ENCODE measurements at regions not wholly inside any gene's neighbourhood (a gene's known extent, or its start where the extent isn't known, plus 50 kb on each side); places are given as distances from the start of the nearest gene placed in this dataset.

DNA sequence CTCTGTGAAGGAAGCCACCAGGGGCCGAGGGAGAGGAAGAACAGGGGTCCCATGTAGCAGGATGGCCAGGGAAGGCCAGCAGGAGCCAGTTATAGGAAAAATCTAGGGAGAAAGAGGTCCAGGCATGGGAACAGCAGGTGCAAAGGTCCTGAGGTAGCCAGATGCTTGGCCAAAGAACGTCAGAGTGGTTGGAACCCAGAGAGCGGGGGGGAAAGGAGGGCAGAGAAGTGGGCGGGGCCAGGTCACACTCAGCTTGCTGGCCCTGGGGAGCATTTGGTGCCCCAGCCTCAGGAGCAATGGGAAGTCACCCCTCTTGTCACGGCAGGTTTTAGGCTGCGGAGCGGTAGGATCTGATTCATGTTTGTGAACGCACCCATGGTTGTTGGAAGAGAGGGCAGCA lies 180.5 kb downstream of the PHETA1 start:
- TF ChIP-seq POLR2A (IDR thresholded peaks at IDR 0.05) (no peak), POLR2AphosphoS5 (IDR thresholded peaks at IDR 0.05) (no peak), EP300 (IDR thresholded peaks at IDR 0.05) (no peak)
- TF ChIP-seq, protein P1, sequence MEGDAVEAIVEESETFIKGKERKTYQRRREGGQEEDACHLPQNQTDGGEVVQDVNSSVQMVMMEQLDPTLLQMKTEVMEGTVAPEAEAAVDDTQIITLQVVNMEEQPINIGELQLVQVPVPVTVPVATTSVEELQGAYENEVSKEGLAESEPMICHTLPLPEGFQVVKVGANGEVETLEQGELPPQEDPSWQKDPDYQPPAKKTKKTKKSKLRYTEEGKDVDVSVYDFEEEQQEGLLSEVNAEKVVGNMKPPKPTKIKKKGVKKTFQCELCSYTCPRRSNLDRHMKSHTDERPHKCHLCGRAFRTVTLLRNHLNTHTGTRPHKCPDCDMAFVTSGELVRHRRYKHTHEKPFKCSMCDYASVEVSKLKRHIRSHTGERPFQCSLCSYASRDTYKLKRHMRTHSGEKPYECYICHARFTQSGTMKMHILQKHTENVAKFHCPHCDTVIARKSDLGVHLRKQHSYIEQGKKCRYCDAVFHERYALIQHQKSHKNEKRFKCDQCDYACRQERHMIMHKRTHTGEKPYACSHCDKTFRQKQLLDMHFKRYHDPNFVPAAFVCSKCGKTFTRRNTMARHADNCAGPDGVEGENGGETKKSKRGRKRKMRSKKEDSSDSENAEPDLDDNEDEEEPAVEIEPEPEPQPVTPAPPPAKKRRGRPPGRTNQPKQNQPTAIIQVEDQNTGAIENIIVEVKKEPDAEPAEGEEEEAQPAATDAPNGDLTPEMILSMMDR (IDR thresholded peaks at IDR 0.05) = no peak
